GM12892 (cell line): ENCODE measurements at regions not wholly inside any gene's neighbourhood (a gene's known extent, or its start where the extent isn't known, plus 50 kb on each side); places are given as distances from the start of the nearest gene placed in this dataset.

Experiments used
- POLR2A ChIP-seq: IDR thresholded peaks from 2 replicates; pipeline ENCODE4 v1.6.1; 2011; ENCODE audit warnings: low read depth, low read length, control low read depth
- POLR2AphosphoS5 ChIP-seq: IDR thresholded peaks from 2 replicates; pipeline ENCODE4 v1.6.1; 2011; ENCODE audit warnings: low read depth, low read length, control low read depth
- TAF1 ChIP-seq: IDR thresholded peaks from 2 replicates; pipeline ENCODE4 v1.6.1; 2011; ENCODE audit warnings: low read depth, mild to moderate bottlenecking, control low read depth, low read length, borderline replicate concordance

- TF ChIP-seq POLR2A (no peak), TAF1 (no peak), POLR2AphosphoS5 (no peak)
These were observed 741.0 kb downstream of the BRD1 start for GRCh38 chr22:49086606-49087157.
